GM04503 (cell line): ENCODE measurements at regions not wholly inside any gene's neighbourhood (a gene's known extent, or its start where the extent isn't known, plus 50 kb on each side); places are given as distances from the start of the nearest gene placed in this dataset.
"Not testable (repeated sequence)": the region's sequence is repeated elsewhere in the genome, so short reads cannot be mapped to it uniquely, and the experiment has no call there.

Experiments used
- DNase-seq: peaks from one replicate; pipeline ENCODE4 v3.0.0-alpha.2; 2012; ENCODE audit warnings: low read depth

DNA sequence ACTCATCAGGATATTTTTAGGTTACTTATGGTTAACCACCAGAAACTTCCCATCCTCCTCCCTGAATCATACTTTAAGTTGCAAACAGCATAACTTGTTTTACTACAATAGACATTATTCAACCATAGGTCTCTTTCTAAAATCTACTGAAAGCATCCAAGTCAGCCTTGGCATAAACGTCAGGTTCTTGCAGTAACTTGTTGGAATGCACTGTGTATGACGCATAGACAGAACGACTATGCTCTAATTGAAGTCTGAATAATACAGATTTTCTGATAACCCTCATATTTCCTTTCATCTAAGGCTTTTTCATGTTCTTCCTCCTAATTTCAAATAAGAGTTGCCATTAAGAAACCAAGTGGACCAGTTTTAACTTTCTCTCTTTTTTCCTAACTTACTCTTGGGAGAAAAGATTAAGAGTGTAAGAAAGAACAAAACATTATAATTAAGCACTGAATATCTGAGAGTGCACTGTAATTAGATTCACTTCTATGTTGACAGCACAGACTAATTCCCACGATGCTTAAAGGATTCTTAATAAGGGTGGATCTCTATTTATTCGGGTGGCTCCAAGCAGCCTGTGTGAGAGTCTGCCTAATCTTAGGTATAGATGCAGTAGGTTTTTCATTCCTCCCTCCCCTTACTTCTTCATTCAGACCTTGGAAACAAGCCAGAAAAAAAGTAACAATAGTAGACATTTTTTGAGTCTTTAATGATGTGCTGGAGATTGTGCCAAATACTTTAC, 1100.1 kb downstream of the EPHA3 start:
- DNase-seq: not testable (repeated sequence)

DNA sequence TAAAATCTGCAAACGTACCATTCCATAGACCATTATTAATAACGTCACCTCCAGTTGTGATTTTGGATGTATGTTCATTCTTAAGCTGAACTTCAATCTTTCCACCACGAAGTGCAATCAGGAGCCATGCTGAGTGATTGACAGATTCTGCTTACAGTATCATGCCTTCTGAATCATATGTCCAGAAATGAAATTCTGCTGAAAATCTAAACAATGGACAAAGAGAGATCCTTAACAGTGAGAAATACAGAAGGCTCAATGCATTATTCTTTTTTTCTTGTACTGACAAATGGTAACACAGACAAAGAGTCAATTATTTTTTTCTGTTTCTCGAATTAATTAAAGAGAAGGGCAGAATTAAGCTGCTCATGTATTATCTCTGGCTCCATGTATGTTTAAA, 1114.5 kb downstream of the EPHA3 start:
- DNase-seq: no peak

DNA sequence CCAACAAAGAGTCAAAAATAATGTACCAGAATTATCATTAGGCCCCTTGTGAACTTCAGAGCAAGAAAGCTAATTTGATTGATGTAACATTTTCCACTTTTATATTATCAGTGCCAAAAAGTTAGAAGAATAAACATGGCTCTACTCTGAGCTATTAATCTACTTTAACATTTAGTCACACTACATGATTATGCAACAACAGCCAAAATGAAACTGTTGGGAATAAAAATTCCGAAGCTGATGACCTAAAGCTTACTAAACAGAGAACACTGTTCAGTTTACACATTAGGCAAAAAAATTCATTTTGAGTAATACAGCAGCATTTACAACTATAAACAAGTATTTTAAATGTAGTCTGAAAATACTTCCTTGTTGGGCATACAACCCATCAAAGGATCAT, 1134.1 kb downstream of the EPHA3 start:
- no peak for DNase-seq

DNA sequence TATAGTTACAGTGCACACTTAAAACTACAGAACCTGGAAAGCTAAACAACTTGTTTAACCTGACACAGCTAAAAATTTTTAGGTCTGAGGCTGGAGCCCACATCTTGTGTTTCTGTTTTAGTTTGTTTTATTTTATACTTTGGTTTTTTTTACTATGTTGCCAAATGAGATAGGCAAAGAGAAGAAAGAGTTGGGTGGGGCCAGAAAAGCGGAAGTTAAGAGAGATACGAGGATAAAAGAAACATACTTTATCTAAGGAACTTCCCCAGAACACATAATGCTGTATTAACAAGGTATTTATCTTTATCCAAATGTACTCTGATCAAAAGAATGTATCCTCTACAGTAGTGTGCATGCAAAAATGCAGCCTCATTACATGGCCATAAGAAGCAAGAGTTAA, 1145.7 kb downstream of the EPHA3 start:
- no peak for DNase-seq

DNA sequence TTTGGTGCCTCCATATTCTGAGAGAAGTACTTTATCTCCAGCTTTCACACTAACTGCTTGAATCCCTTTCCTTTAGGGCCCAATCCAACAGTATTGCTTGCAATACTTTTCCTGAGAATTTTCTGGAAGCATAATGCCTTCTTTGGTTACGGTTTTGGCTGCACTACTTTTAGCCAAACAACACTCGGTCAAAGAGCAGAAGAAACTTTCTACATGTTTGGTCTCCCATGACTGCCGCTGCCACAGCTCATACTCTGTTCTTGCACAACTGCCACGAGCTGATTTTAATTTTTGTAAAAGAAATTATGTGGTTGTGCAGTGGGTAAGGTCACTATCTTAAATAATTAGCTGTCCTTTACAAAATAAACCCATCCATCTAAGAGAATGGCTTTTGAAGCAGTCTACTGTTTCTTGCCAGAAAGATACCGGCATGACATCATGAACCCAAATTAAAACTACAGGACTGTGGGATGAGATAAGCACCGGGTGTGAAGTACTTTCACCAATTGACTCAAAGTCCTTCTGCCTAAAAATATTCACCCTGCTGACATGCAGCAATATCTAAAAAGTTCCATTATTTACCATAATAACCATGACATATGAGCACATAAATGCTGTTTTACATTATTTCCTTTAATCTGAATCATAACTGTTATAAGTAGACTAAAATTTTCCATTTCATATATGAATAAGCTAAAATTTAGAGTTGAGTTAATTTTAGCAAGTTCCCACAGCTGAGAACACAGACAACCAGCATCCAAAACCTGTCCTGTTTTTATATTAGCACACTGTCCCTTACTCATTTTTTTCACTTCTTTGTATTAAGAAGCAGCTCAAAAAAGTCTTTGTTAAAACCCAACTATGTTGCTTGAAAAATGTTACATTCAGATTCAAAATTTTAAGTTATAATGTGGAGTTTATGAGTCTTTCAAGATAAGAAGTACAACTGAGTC, 1154.3 kb downstream of the EPHA3 start:
- DNase-seq: no peak
